CD14-positive monocyte (primary cell): ENCODE measurements at regions not wholly inside any gene's neighbourhood (a gene's known extent, or its start where the extent isn't known, plus 50 kb on each side); places are given as distances from the start of the nearest gene placed in this dataset.
"Not testable (repeated sequence)": the region's sequence is repeated elsewhere in the genome, so short reads cannot be mapped to it uniquely, and the experiment has no call there.

Experiments used
- DNase-seq, 3 donors: peaks; one replicate each; pipeline ENCODE4 v3.0.0-alpha.2; 2011 to 2022
- H2AFZ ChIP-seq: 2 replicates; pipeline ENCODE4 v1.6.0; 2012; ENCODE audit warnings: mild to moderate bottlenecking, low read depth, low read length, inconsistent platforms; ENCODE audit not compliant: insufficient read depth, poor library complexity, severe bottlenecking
- H3K27ac ChIP-seq, 2 donors: 1 replicate in 1 of 2; 2 replicates in 1 of 2; pipeline ENCODE4 v1.5.1; 2012 to 2013; ENCODE audit warnings: low read length in 2 of 2, control low read depth in 1 of 2, inconsistent platforms in 1 of 2, low read depth in 1 of 2, mild to moderate bottlenecking in 1 of 2
- H3K27me3 ChIP-seq, 2 donors: one replicate each; pipeline versions ENCODE4 v1.6.0 to v1.6.1; 2011 to 2013; ENCODE audit warnings: low read length in 2 of 2; ENCODE audit not compliant: control insufficient read depth in 2 of 2, insufficient read depth in 2 of 2
- H3K36me3 ChIP-seq, 2 donors: replicated peaks in 1 of 2; 1 replicate in 1 of 2; 2 replicates in 1 of 2; pipeline versions ENCODE4 v1.5.1 to v1.6.1; 2012 to 2013; ENCODE audit warnings: low read length in 2 of 2, control low read depth in 1 of 2, inconsistent platforms in 1 of 2, mild to moderate bottlenecking in 1 of 2; ENCODE audit not compliant: insufficient read depth in 2 of 2, control insufficient read depth in 1 of 2
- H3K4me1 ChIP-seq, 2 donors: 1 replicate in 1 of 2; 2 replicates in 1 of 2; pipeline versions ENCODE4 v1.5.1 to v1.6.1; 2012 to 2013; ENCODE audit warnings: low read length in 2 of 2, control low read depth in 1 of 2, inconsistent platforms in 1 of 2, mild to moderate bottlenecking in 1 of 2, moderate library complexity in 1 of 2; ENCODE audit not compliant: insufficient read depth in 2 of 2, control insufficient read depth in 1 of 2
- H3K4me2 ChIP-seq: replicated peaks from 2 replicates; pipeline ENCODE3; 2012; ENCODE audit warnings: low read length, moderate library complexity, mild to moderate bottlenecking; ENCODE audit not compliant: poor library complexity, severe bottlenecking; ENCODE audit errors: extremely low read depth
- H3K4me3 ChIP-seq, 3 experiments: fragments of 200-600 bp in 1 of 3; sonication (generic) in 1 of 3; replicated peaks in 1 of 3; 1 replicate in 2 of 3; 2 replicates in 1 of 3; pipeline ENCODE4 v1.5.1; 2011 to 2013; ENCODE audit warnings: low read length in 3 of 3, mild to moderate bottlenecking in 3 of 3, control low read depth in 2 of 3, low read depth in 2 of 3, inconsistent platforms in 1 of 3, moderate library complexity in 1 of 3
- H3K79me2 ChIP-seq: 2 replicates; pipeline ENCODE4 v1.6.0; 2012; ENCODE audit warnings: mild to moderate bottlenecking, control low read depth, inconsistent platforms, low read length, moderate library complexity; ENCODE audit not compliant: insufficient read depth
- H3K9ac ChIP-seq: 2 replicates; pipeline ENCODE4 v1.6.0; 2017; ENCODE audit warnings: low read length, mild to moderate bottlenecking; ENCODE audit not compliant: insufficient read depth, poor library complexity, severe bottlenecking
- H3K9me3 ChIP-seq, 2 donors: replicated peaks in 1 of 2; 1 replicate in 1 of 2; 2 replicates in 1 of 2; pipeline versions ENCODE4 v1.5.1 to v1.6.1; 2012 to 2013; ENCODE audit warnings: low read length in 2 of 2, control low read depth in 1 of 2; ENCODE audit not compliant: control insufficient read depth in 1 of 2, insufficient read depth in 1 of 2
- H4K20me1 ChIP-seq: 2 replicates; pipeline ENCODE4 v1.6.0; 2012; ENCODE audit warnings: mild to moderate bottlenecking, low read length, control low read depth, moderate library complexity; ENCODE audit not compliant: insufficient read depth
- H3K27ac Mint-ChIP-seq, 7 donors: one replicate each; pipeline ENCODE4 v1.8.0; 2020; ENCODE audit warnings: mild to moderate bottlenecking in 7 of 7, mixed read lengths in 7 of 7, moderate library complexity in 6 of 7, inconsistent platforms in 2 of 7
- H3K27me3 Mint-ChIP-seq, 3 donors: one replicate each; pipeline ENCODE4 v1.8.0; 2021 to 2022; ENCODE audit warnings: low read depth in 3 of 3, mild to moderate bottlenecking in 3 of 3, mixed read lengths in 3 of 3, moderate library complexity in 3 of 3, inconsistent platforms in 1 of 3
- H3K36me3 Mint-ChIP-seq, 2 donors: one replicate each; pipeline ENCODE4 v1.8.0; 2020; ENCODE audit warnings: mixed read lengths in 2 of 2, inconsistent platforms in 1 of 2, mild to moderate bottlenecking in 1 of 2
- H3K4me1 Mint-ChIP-seq: one replicate; pipeline ENCODE4 v1.8.0; 2020; ENCODE audit warnings: mild to moderate bottlenecking, mixed read lengths
- H3K4me3 Mint-ChIP-seq, 2 donors: one replicate each; pipeline ENCODE4 v1.8.0; 2020; ENCODE audit warnings: mild to moderate bottlenecking in 2 of 2, mixed read lengths in 2 of 2, moderate library complexity in 1 of 2
- H3K9me3 Mint-ChIP-seq, 7 donors: one replicate each; pipeline ENCODE4 v1.8.0; 2020 to 2022; ENCODE audit warnings: mixed read lengths in 7 of 7, mild to moderate bottlenecking in 6 of 7, moderate library complexity in 6 of 7, inconsistent platforms in 2 of 7
- WGBS: methylation state at CpG from one replicate; pipeline ENCODE4 v1.1.5; 2013; ENCODE audit warnings: missing lambda C conversion rate; ENCODE audit not compliant: insufficient coverage; 5-methylcytosine and 5-hydroxymethylcytosine counted together
- intact Hi-C, 2 donors: fragments of 100-400 bp; cut with micrococcal nuclease; formaldehyde crosslinking; loops; one replicate each; pipeline versions ENCODE4 v1.15.0 to v1.15.1; 2023

- intact Hi-C loops, H3K79me2 ChIP-seq, DNase-seq, H4K20me1 ChIP-seq, H3K27ac ChIP-seq, H3K27me3 ChIP-seq, H3K4me1 Mint-ChIP-seq, H3K9me3 ChIP-seq, H3K36me3 Mint-ChIP-seq, H2AFZ ChIP-seq, H3K4me2 ChIP-seq, H3K9ac ChIP-seq, H3K36me3 ChIP-seq, H3K9me3 Mint-ChIP-seq, H3K27me3 Mint-ChIP-seq, H3K4me1 ChIP-seq, H3K4me3 ChIP-seq, H3K4me3 Mint-ChIP-seq: not testable (repeated sequence)
- no CpG with 5 or more reads among the region's 3 CpGs for WGBS
- peak overlapping the region in 2 of 7 donors; percentile 7 to 13 for H3K27ac Mint-ChIP-seq
These were observed 87.1 kb upstream of the KIF2A start for GRCh38 chr5:62218860-62219259.

DNA sequence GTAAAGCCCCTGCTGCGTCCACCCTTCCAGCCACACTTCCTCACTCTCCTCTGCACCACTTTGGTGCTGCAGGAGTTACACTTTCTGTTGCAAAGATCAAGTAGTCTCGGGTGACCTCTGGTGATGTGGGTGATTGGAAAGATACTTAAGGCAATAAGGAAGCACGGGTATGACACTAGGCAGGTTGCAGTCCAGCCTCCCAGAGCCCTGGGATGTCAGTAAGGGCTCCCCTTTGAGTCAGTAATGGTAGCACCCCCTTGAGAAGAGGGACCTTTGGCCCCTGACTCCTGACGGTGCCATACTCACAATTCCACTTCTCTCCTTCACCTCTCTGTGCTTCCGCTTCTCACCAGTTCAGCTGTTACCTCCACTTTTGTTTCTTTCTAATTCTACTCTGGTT is 84.1 kb upstream of the KIF2A start:
- H3K4me3 ChIP-seq, H3K36me3 Mint-ChIP-seq, H3K9ac ChIP-seq, H3K27me3 ChIP-seq, H3K36me3 ChIP-seq, H3K27ac Mint-ChIP-seq, H3K9me3 Mint-ChIP-seq, H4K20me1 ChIP-seq, H3K27ac ChIP-seq, H3K4me3 Mint-ChIP-seq, H3K79me2 ChIP-seq, H3K9me3 ChIP-seq, H3K27me3 Mint-ChIP-seq, H3K4me2 ChIP-seq, H2AFZ ChIP-seq, H3K4me1 ChIP-seq, DNase-seq: not testable (repeated sequence)
- peaks cover 13% of the 10 kb centered on the region for H3K4me1 Mint-ChIP-seq
- 44% methylated on average over 1 of the region's 5 CpGs for WGBS
- intact Hi-C loops = loop anchor here (5.0 to 10.0 kb wide), 2 partner anchors 83 to 135 kb away; partner anchors contain the start of gene KIF2A (in 1 of the 2)

DNA sequence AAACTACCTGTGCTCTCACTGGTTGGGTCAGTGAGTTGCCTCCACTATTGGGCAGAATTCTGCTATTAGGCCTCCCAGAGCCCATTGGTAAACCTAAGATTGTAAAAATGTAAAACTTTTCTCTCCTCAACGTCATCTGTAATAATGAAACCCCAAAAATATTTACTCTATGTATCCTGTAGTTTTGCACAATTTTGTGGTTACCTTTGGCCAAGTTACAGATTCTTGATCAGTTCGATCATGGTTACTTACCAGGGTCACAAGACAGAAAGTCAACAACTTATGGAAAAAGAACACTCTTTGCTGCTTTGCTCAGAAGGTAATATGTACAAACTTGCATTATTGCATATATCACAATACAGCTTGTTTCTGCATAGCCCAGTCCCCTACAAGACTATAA is 83.7 kb upstream of the KIF2A start:
- not testable (repeated sequence) for H3K9me3 ChIP-seq, H3K27ac ChIP-seq, H3K27me3 Mint-ChIP-seq, H3K9ac ChIP-seq, H3K36me3 ChIP-seq, H3K4me1 ChIP-seq, H3K36me3 Mint-ChIP-seq, H3K4me3 ChIP-seq, H4K20me1 ChIP-seq, H3K9me3 Mint-ChIP-seq, H3K79me2 ChIP-seq, H3K4me2 ChIP-seq, H3K27me3 ChIP-seq, H3K4me3 Mint-ChIP-seq, DNase-seq, H2AFZ ChIP-seq, H3K27ac Mint-ChIP-seq
- intact Hi-C loops = loop anchor here (5.0 to 10.0 kb wide), 2 partner anchors 82 to 135 kb away; partner anchors contain the start of gene KIF2A (in 1 of the 2)
- WGBS = 0% methylated on average over 1 of the region's 2 CpGs
- peaks cover 13% of the 10 kb centered on the region for H3K4me1 Mint-ChIP-seq
